A549 (cell line): ENCODE measurements at regions not wholly inside any gene's neighbourhood (a gene's known extent, or its start where the extent isn't known, plus 50 kb on each side); places are given as distances from the start of the nearest gene placed in this dataset.

Source experiments
- ATAC-seq, 2 experiments: fragments of 200-7000 bp in 1 of 2; fragments of >200 bp in 1 of 2; cut with Nextera tagmentation in 1 of 2; cut with Tn5 transposase in 1 of 2; 3 replicates each; pipeline versions ENCODE4 v1.8.0 to v1.9.1; 2018 to 2020; ENCODE audit warnings: mild to moderate bottlenecking in 1 of 2, moderate library complexity in 1 of 2
- CTCF ChIA-PET: fragments of 300-600 bp; sonication (Branson Sonifier 250); formaldehyde crosslinking; extraction: SDS; loops from one replicate; lab custom pipeline; 2021; ENCODE audit warnings: antibody characterized with exemption, inconsistent platforms; lab: Yijun Ruan, JAX
- POLR2A ChIA-PET: fragments of 350-600 bp; formaldehyde crosslinking; extraction: SDS; loops from one replicate; lab custom pipeline; 2021; ENCODE audit warnings: antibody characterized with exemption, inconsistent platforms; lab: Yijun Ruan, JAX
- DNase-seq, 2 experiments: peaks; one replicate each; pipeline versions ENCODE4 v3.0.0 to v3.0.0-alpha.2; 2011 to 2016; ENCODE audit warnings: low read depth in 1 of 2, low spot score in 1 of 2
- FAIRE-seq: peaks from 2 replicates; lab custom pipeline; 2011; peaks lifted over from hg19 to GRCh38; lab: Jason Lieb, UNC
- H3K27ac ChIP-seq, 2 experiments: fragments of >200 bp; sonication (Bioruptor Twin); formaldehyde crosslinking; 3 replicates each; pipeline ENCODE4 v1.5.1; 2016 to 2017
- H3K4me1 ChIP-seq: fragments of >200 bp; sonication (Bioruptor Twin); formaldehyde crosslinking; 3 replicates; pipeline ENCODE4 v1.6.1; 2016
- H3K4me2 ChIP-seq: fragments of >200 bp; sonication (Bioruptor Twin); formaldehyde crosslinking; 3 replicates; pipeline ENCODE4 v1.6.1; 2016
- H3K4me3 ChIP-seq: fragments of >200 bp; sonication (Bioruptor Twin); formaldehyde crosslinking; 3 replicates; pipeline ENCODE4 v1.5.1; 2016
- H3K9me3 ChIP-seq: fragments of >200 bp; sonication (Bioruptor Twin); formaldehyde crosslinking; 3 replicates; pipeline ENCODE4 v1.6.1; 2016
- BCL3 ChIP-seq: fragments of >200 bp; sonication (Bioruptor Twin); formaldehyde crosslinking; IDR thresholded peaks from 3 replicates; pipeline ENCODE4 v1.6.1; 2016
- BHLHE40 ChIP-seq: IDR thresholded peaks from 2 replicates; pipeline ENCODE4 v1.6.1; 2012; ENCODE audit warnings: low read depth, low read length, inconsistent platforms
- CBX2 ChIP-seq: fragments of 200-600 bp; sonication (generic); IDR thresholded peaks from 2 replicates; pipeline ENCODE4 v1.6.1; 2016; ENCODE audit warnings: low read depth, mild to moderate bottlenecking, borderline replicate concordance
- CBX8 ChIP-seq: fragments of 200-600 bp; sonication (generic); IDR thresholded peaks from 2 replicates; pipeline ENCODE4 v1.6.1; 2016
- EHMT2 ChIP-seq: fragments of 200-600 bp; sonication (generic); IDR thresholded peaks from 2 replicates; pipeline ENCODE4 v1.6.1; 2016; ENCODE audit warnings: antibody characterized with exemption, low read depth, mild to moderate bottlenecking, moderate library complexity
- EP300 ChIP-seq, 2 experiments: fragments of >200 bp; sonication (Bioruptor Twin); formaldehyde crosslinking; IDR thresholded peaks; 2 replicates in 1 of 2; 3 replicates in 1 of 2; pipeline ENCODE4 v1.6.1; 2016 to 2017
- FOSL2 ChIP-seq, 2 experiments: fragments of 450-650 bp in 1 of 2; fragments of >200 bp in 1 of 2; sonication (Bioruptor Twin) in 1 of 2; formaldehyde crosslinking; IDR thresholded peaks; 2 replicates each; pipeline versions ENCODE4 v1.5.0 to v1.6.1; 2016 to 2020; ENCODE audit warnings: mild to moderate bottlenecking in 1 of 2, moderate library complexity in 1 of 2
- FOXS1 ChIP-seq: fragments of 250-450 bp; sonication (Bioruptor Pico); IDR thresholded peaks from 2 replicates; pipeline ENCODE4 v1.5.0; 2020; ENCODE audit warnings: mild to moderate bottlenecking, moderate library complexity
- HEYL ChIP-seq: fragments of 250-450 bp; sonication (Bioruptor Pico); IDR thresholded peaks from 2 replicates; pipeline ENCODE4 v1.8.0; 2021; ENCODE audit warnings: mild to moderate bottlenecking, moderate library complexity
- HOXA7 ChIP-seq: fragments of 250-450 bp; sonication (Bioruptor Pico); IDR thresholded peaks from 2 replicates; pipeline ENCODE4 v1.5.0; 2020; ENCODE audit warnings: mild to moderate bottlenecking, moderate library complexity
- HOXB5 ChIP-seq: fragments of 250-450 bp; sonication (Bioruptor Pico); IDR thresholded peaks from 2 replicates; pipeline ENCODE4 v1.5.0; 2020; ENCODE audit warnings: mild to moderate bottlenecking, moderate library complexity
- KDM1A ChIP-seq: fragments of 200-600 bp; sonication (generic); IDR thresholded peaks from 2 replicates; pipeline ENCODE4 v1.6.1; 2016; ENCODE audit warnings: low read depth, mild to moderate bottlenecking
- MAX ChIP-seq: IDR thresholded peaks from 2 replicates; pipeline ENCODE4 v1.6.1; 2012
- MAZ ChIP-seq: fragments of 150-350 bp; IDR thresholded peaks from 2 replicates; pipeline ENCODE4 v1.6.1; 2014; ENCODE audit warnings: antibody characterized with exemption, low read depth, low read length, borderline replicate concordance
- MYC ChIP-seq: IDR thresholded peaks from 2 replicates; pipeline ENCODE4 v1.6.1; 2012; ENCODE audit warnings: mild to moderate bottlenecking, inconsistent platforms, low read length, improper control_type of control experiment, borderline replicate concordance
- NFE2L2 ChIP-seq: fragments of 150-350 bp; conservative IDR thresholded peaks from 2 replicates; pipeline ENCODE4 v1.6.1; 2014; ENCODE audit warnings: low read length
- NR3C1 ChIP-seq: fragments of >200 bp; sonication (Bioruptor Twin); formaldehyde crosslinking; IDR thresholded peaks from 3 replicates; pipeline ENCODE4 v1.6.1; 2017
- PHF8 ChIP-seq: fragments of 200-600 bp; sonication (generic); IDR thresholded peaks from 2 replicates; pipeline ENCODE4 v1.6.1; 2016; ENCODE audit warnings: low read depth, mild to moderate bottlenecking, antibody characterized with exemption, moderate library complexity, borderline replicate concordance
- POLR2AphosphoS2 ChIP-seq: conservative IDR thresholded peaks from 2 replicates; pipeline ENCODE4 v1.6.1; 2012; ENCODE audit warnings: low read length, improper control_type of control experiment, inconsistent platforms
- RAD21 ChIP-seq, 2 experiments: fragments of >200 bp in 1 of 2; sonication (Bioruptor Twin) in 1 of 2; formaldehyde crosslinking in 1 of 2; IDR thresholded peaks in 1 of 2; conservative IDR thresholded peaks in 1 of 2; 2 replicates in 1 of 2; 3 replicates in 1 of 2; pipeline ENCODE4 v1.6.1; 2012 to 2018; ENCODE audit warnings: inconsistent platforms in 1 of 2
- RNF2 ChIP-seq: fragments of 200-600 bp; sonication (generic); IDR thresholded peaks from 2 replicates; pipeline ENCODE4 v1.6.1; 2016; ENCODE audit warnings: low read depth, mild to moderate bottlenecking, antibody characterized with exemption, moderate library complexity, borderline replicate concordance
- SMC3 ChIP-seq: fragments of >200 bp; sonication (Bioruptor Twin); formaldehyde crosslinking; IDR thresholded peaks from 3 replicates; pipeline ENCODE4 v1.6.1; 2018; ENCODE audit warnings: inconsistent platforms
- SREBF2 ChIP-seq: fragments of 450-650 bp; IDR thresholded peaks from 2 replicates; pipeline ENCODE4 v1.6.1; 2014; ENCODE audit warnings: mild to moderate bottlenecking, moderate library complexity
- USF2 ChIP-seq: fragments of 450-650 bp; IDR thresholded peaks from 2 replicates; pipeline ENCODE4 v1.6.1; 2014; ENCODE audit warnings: antibody characterized with exemption
- ZSCAN20 ChIP-seq: fragments of 250-450 bp; sonication (Bioruptor Pico); IDR thresholded peaks from 2 replicates; pipeline ENCODE4 v1.8.0; 2022; ENCODE audit warnings: mild to moderate bottlenecking, moderate library complexity
- WGBS: methylation state at CpG from one replicate; pipeline ENCODE4 v1.1.6; 2017; ENCODE audit errors: missing lambda C conversion rate; 5-methylcytosine and 5-hydroxymethylcytosine counted together

GRCh38 chr21:39057121-39057520 lies 126.1 kb downstream of the PSMG1 start:
- no peak for DNase-seq
- H3K4me2 ChIP-seq: no peak overlapping the region
- 55% methylated on average over 2 of the region's 2 CpGs for WGBS
- no peak overlapping the region for H3K4me3 ChIP-seq
- POLR2A ChIA-PET: no interaction called here
- H3K4me1 ChIP-seq: no peaks in the 10 kb centered on the region
- FAIRE-seq: no peak
- TF ChIP-seq MYC (no peak), SMC3 (no peak), NR3C1 (no peak), RNF2 (no peak)
- TF ChIP-seq, all 56 proteins: peak for 0
- no peaks in the 10 kb centered on the region for H3K9me3 ChIP-seq
- H3K27ac ChIP-seq: no peak overlapping the region
- no peak for ATAC-seq
- CTCF ChIA-PET: no interaction called here

- FAIRE-seq (no peak), ATAC-seq (no peak), DNase-seq (no peak)
- Histone ChIP-seq H3K27ac (no peak overlapping the region), H3K4me1 (no peaks in the 10 kb centered on the region), H3K4me2 (no peak overlapping the region), H3K4me3 (no peak overlapping the region), H3K9me3 (no peaks in the 10 kb centered on the region)
- WGBS: 73% methylated on average over 2 of the region's 2 CpGs
- ChIA-PET POLR2A (no interaction called here), CTCF (no interaction called here)
- TF ChIP-seq RAD21 (conservative IDR thresholded peaks at IDR 0.05 in 1 of 2, IDR thresholded peaks at IDR 0.05 in 1 of 2) (no peak), HOXA7 (CRISPR knock-in tag) (no peak), EHMT2 (no peak), HOXB5 (CRISPR knock-in tag) (no peak), POLR2AphosphoS2 (no peak), RNF2 (no peak), USF2 (no peak), CBX2 (no peak), ZSCAN20 (CRISPR knock-in tag) (no peak), CBX8 (no peak), BCL3 (no peak), KDM1A (no peak)
Observed at GRCh38 chr21:39056636-39057035, 126.6 kb downstream of the PSMG1 start.

GRCh38 chr21:39055167-39055767 lies 128.0 kb downstream of the PSMG1 start:
- H3K9me3 ChIP-seq: no peaks in the 10 kb centered on the region
- FAIRE-seq (no peak), ATAC-seq (no peak), DNase-seq (no peak)
- TF ChIP-seq POLR2AphosphoS2: no peak
- no peak for TF ChIP-seq FOSL2 (IDR thresholded peaks at IDR 0.05)
- no peak for TF ChIP-seq FOSL2 (CRISPR knock-in tag; IDR thresholded peaks at IDR 0.05)
- TF ChIP-seq SREBF2: no peak
- no peak for TF ChIP-seq MAZ
- TF ChIP-seq HEYL (CRISPR knock-in tag): no peak
- no peak for TF ChIP-seq KDM1A
- TF ChIP-seq BCL3: no peak
- TF ChIP-seq EP300 (IDR thresholded peaks at IDR 0.05): no peak
- TF ChIP-seq EHMT2: no peak
- no peak for TF ChIP-seq NFE2L2
- TF ChIP-seq BHLHE40: no peak
- TF ChIP-seq PHF8: no peak
- no peak for TF ChIP-seq MAX
- TF ChIP-seq FOXS1 (CRISPR knock-in tag): no peak
- H3K4me3 ChIP-seq: no peak overlapping the region
- no peak overlapping the region for H3K27ac ChIP-seq
- no peak overlapping the region for H3K4me2 ChIP-seq
- ChIA-PET CTCF (no interaction called here), POLR2A (no interaction called here)
- 57% methylated on average over 6 of the region's 6 CpGs for WGBS
- H3K4me1 ChIP-seq: no peaks in the 10 kb centered on the region
